HG03045 (cell line): ENCODE measurements at regions not wholly inside any gene's neighbourhood (a gene's known extent, or its start where the extent isn't known, plus 50 kb on each side); places are given as distances from the start of the nearest gene placed in this dataset.

ENCODE experiments used
- ATAC-seq: cut with Tn5 transposase; IDR thresholded peaks from one replicate; pipeline ENCODE4 v1.9.1; 2021; ENCODE audit warnings: mild to moderate bottlenecking, moderate library complexity; ENCODE audit not compliant: unreplicated experiment

- no peak for ATAC-seq
Measured at GRCh38 chr16:79339863-79340262, 260.7 kb downstream of the MAF start.

DNA sequence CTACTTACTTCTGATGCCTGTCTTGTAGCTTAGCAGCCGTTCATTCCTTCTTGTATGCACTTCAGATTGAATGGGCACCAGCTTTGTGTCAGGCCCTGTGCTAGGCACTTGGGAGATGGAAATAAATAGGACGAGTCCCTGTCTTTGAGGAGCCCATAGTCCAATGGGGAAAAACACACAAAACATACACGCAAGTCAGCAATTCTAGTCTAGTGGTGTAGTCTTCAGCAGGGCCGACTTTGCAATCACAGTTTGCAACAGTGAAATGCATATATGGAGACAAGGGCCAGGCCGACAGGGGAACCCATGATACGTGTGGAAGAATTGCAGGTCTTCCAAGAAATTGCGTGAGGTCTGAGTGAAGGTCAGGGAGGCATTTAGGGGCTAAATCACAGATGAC is 262.6 kb downstream of the MAF start:
- no peak for ATAC-seq

DNA sequence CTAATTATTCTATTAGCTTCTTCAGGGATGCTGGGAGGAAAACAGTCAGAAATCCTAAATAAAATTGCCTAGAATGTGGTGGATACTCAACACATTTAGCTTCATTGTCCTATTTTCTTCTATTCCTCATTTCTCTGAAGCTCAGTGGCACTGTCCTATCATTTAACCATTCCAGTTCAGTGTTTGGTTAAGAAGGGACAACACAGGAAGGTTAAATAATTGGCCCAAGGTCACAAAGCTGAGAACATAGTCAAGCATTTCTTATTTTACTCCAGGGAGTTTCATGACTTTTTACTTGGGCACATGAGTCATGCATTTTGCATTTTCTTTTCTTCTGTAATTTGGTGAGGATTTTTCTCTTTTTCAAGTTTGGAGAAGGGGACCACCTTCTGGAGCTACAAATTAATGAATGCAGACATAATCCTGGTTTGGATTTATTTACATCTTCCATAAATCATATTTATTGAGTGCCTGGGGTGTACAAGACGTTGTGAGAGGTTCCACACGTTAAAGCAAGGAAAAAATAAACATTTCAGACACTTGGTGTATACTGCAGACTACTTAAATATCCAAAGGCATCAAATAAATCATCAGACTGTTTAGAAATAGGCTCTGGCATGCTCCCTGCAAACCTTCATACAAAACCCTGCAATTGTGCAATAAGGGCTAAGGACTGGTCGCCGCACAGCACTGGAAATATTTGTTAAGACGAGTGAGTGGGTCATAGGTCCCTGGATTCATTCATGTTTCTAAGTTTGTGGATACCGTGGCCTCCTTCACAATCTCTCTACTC is 263.9 kb downstream of the MAF start:
- ATAC-seq: no peak

- ATAC-seq: no peak
Measured at GRCh38 chr16:79334127-79334526, 266.4 kb downstream of the MAF start.

GRCh38 chr16:79331066-79331465 is 269.5 kb downstream of the MAF start:
- no peak for ATAC-seq

- no peak for ATAC-seq
Measured at GRCh38 chr16:79329967-79330366, 270.6 kb downstream of the MAF start.

GRCh38 chr16:79329166-79329521 is 271.4 kb downstream of the MAF start:
- ATAC-seq: no peak

DNA sequence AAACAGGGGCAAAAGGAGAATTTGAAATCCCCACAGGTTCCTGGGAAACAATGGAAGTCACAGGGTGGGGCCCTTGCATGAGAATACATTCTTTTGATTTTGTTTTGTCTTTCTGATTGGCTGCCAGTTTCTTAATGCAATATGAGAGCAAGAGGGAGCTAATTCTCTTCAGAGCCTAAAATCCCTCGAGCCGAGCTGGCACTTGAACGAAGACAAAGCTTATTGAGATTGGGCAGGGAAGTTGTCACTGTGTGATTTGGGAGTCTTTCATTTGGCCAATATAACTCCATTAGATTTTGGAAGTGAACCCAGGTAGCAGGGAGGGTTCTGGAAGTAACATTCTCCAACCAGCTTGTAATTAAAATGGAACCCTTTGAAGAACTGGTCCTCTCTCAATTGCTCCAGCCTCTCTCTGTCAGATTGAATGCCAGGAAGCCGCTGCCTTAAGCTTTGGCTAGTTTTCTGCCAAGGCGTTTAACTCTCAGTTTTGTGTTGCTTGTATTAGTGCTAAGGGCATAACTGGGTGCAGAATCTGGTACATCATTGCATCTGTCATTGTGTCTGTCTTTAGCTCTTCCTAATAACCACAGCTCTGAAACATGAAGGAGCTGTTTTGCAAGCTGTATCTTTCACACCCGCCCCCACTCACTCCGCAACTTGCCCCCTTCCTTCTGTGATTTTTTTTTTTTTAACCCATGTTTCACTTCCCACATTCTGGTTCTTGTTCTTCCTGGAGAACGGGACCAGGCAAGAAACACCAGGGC is 272.0 kb downstream of the MAF start:
- no peak for ATAC-seq

GRCh38 chr16:79327836-79328235 is 272.7 kb downstream of the MAF start:
- ATAC-seq: no peak

GRCh38 chr16:79326549-79326948 is 274.0 kb downstream of the MAF start:
- ATAC-seq: no peak

- no peak for ATAC-seq
Measured at GRCh38 chr16:79325226-79325945, 275.2 kb downstream of the MAF start.

DNA sequence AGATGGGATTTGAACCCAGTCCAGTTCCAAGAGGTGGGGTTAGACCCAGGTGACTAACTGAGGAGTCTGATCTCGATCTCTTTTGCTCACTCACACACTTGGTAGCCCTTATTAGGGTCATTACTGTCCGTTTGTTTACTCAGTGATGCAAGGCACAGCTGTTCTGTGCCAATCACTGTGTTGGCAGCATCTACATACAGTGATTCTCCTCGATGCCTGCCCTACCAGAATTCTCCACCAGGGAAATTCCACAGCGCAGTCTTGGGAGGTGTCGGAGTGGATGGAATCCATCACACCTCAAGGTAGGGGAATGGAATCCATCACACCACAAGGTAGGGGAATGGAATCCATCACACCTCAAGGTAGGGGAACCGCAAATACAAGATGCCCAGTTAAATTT is 279.6 kb downstream of the MAF start:
- no peak for ATAC-seq

DNA sequence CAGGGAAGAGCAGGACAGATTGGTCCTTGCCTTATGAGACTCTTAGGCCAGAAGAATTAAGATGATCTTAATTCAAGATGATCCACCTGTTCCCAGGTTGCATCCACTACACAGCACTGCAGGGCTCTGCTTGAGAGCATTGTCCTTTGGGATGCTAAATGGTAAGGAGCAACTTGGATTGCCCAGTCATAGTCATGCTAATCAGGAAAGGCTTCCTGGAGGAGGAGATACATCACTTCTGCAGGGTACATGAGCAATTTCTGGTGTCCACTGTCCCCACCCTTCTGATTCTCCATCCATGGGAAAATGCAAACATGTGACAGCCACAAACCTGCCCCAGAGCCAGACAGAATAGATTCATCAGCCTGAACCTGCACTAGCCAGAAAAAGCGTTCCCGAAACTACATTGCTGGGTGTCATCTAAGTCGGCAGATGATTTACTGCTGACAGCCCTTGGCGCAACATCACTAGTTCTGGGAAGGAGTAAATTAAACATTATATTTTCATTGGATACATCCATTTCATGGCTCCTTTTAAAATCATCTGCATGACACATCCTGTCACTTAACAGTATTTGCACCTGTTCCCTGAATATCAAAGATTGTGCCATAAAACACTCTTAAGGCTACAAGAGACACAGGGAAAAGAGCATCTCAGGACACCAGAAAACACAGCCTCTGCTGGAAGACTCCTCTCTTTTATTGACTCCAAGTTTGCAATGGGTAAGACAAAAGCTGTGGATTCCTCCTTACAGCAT is 282.2 kb downstream of the MAF start:
- no peak for ATAC-seq

DNA sequence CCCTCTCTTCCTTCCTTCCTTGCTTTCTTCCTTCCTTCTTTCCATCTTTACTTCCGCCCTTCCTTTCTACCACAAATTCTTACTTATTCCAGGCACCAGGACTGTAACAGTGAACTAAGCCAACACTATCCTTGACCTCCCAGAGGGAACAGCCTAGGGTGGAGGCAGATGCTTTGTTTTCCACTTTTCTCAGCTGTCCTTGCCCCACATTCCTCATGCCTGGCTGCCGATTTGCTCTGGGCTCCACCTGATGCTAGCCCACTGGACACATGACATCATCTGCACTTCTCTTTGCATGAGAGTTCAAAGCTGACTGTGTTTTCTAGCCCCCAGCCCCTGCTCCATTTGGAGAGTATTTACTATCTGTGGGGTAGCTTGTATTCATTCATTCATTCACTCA is 283.0 kb downstream of the MAF start:
- no peak for ATAC-seq

GRCh38 chr16:79317026-79317425 is 283.5 kb downstream of the MAF start:
- no peak for ATAC-seq

- peak; percentile 80 for ATAC-seq
Measured at GRCh38 chr16:79316004-79316458, 284.5 kb downstream of the MAF start.

GRCh38 chr16:79312502-79312901 is 288.0 kb downstream of the MAF start:
- ATAC-seq: no peak

DNA sequence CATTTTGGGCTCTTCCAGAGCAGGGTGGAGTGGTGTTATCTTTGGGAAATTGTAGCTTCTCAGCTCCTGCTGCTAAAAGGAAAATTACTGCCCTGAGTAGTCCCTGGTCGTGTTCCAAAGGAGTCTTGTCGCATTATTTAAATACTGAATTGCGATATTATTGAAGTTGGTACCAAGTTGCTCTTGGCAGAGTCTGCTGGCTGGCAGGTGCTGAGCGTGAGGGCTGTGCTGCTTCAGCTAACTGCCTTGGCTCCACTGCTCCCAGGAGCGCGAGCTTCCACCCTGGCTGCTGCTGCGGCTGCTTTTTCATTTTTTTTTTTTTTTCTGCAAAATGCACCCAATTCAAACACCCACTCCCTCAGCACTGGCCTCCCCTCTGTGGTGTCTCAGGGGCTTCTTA is 289.8 kb downstream of the MAF start:
- no peak for ATAC-seq

DNA sequence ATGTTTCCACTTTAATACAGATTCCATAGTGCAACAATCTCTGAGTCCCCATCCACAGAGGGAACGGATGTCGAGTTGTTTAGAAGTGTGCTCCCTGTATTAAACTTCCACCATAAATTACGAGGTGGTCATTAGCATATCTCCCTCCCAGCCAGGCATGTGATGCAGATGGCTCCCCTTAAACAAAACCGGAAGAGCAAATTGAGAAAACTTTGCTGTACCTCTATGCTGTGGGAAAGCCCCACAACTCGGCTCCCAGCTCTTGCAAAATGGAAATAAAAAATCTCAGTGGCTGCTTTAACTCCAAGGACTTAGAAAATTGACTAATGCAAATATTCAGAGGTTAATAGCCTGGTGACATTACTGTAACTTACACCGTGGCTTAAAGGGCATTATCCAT is 290.9 kb downstream of the MAF start:
- ATAC-seq: no peak

GRCh38 chr16:79307214-79307613 is 293.3 kb downstream of the MAF start:
- ATAC-seq: no peak

DNA sequence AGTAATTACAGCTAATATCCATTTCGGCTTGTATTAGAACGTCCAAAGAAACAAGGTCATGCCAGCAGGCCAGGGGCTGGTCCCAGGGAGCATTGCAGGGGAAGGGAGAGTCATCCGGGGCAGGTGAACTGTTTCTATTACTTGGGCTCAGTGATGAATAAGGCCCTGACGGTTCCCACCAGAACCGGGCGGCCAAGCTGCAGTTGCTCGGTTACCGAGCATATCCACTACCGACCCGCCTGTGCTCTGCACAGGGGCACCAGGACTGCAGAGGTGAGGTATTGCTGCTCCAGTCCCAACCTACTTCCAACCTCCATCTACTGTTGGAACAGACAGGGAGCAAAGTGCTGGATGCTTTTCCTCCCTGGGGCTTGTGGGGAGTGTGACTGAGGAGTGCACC is 295.5 kb downstream of the MAF start:
- ATAC-seq: no peak
